ENCODE measurements at regions not wholly inside any gene's neighbourhood (a gene's known extent, or its start where the extent isn't known, plus 50 kb on each side); places are given as distances from the start of the nearest gene placed in this dataset.
"Not testable (repeated sequence)": the region's sequence is repeated elsewhere in the genome, so short reads cannot be mapped to it uniquely, and the experiment has no call there.

GRCh38 chr7:65800890-65801341 lies 72.0 kb upstream of the VKORC1L1 start:
- Mint-ChIP-seq H3K4me3 (ENCODE audit: unreplicated experiment) (no peak overlapping the region), H3K36me3 (ENCODE audit: insufficient read depth, unreplicated experiment) (peaks cover 11% of the 10 kb centered on the region), H3K27ac (ENCODE audit: low read depth, unreplicated experiment) (no peak overlapping the region), H3K9me3 (ENCODE audit: unreplicated experiment) (no peaks in the 10 kb centered on the region), H3K27me3 (ENCODE audit: insufficient read depth, unreplicated experiment) (no peaks in the 10 kb centered on the region), H3K4me1 (ENCODE audit: insufficient read depth, unreplicated experiment) (peaks cover 7% of the 10 kb centered on the region)
- intact Hi-C loops (cut with micrococcal nuclease) = no loop called here
- ChIA-PET CTCF (no interaction called here), POLR2A (no interaction called here)
- no TSS peak for BruUV-seq (replicated peaks)
- DNase-seq (ENCODE audit: unreplicated experiment) = no peak
- no peak for TF ChIP-seq CTCF (IDR thresholded peaks at IDR 0.05; ENCODE audit: unreplicated experiment)

DNA sequence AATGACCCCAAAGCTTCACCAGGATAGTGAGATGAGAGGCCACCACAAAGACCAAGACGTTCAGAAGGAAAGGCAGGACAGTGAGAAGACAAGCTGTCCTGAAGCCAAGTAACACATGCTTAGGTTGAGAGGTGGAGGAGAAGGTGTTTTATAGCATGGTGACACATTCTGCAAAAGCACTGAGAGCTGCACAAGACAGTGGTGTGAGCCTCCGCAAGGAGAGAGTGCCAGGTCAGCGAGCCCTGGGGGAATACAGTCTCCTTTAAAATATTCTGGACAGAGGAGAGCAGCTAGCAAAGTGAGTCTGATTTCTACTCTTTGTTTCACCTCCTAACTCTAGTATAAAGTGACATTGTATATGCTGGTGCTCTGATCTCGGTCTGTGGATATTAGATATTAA lies 68.0 kb upstream of the VKORC1L1 start:
- ChIA-PET CTCF (no interaction called here), POLR2A (no interaction called here)
- Mint-ChIP-seq H3K4me1 (ENCODE audit: insufficient read depth, unreplicated experiment) (no peaks in the 10 kb centered on the region), H3K4me3 (ENCODE audit: unreplicated experiment) (no peak overlapping the region), H3K27me3 (ENCODE audit: insufficient read depth, unreplicated experiment) (no peaks in the 10 kb centered on the region), H3K27ac (ENCODE audit: low read depth, unreplicated experiment) (no peak overlapping the region), H3K36me3 (ENCODE audit: insufficient read depth, unreplicated experiment) (peaks cover 28% of the 10 kb centered on the region), H3K9me3 (ENCODE audit: unreplicated experiment) (peaks cover 8% of the 10 kb centered on the region)
- no peak for DNase-seq (ENCODE audit: unreplicated experiment)
- intact Hi-C loops (cut with micrococcal nuclease) = no loop called here
- no TSS peak for BruUV-seq (replicated peaks)
- TF ChIP-seq CTCF (IDR thresholded peaks at IDR 0.05; ENCODE audit: unreplicated experiment) = no peak

DNA sequence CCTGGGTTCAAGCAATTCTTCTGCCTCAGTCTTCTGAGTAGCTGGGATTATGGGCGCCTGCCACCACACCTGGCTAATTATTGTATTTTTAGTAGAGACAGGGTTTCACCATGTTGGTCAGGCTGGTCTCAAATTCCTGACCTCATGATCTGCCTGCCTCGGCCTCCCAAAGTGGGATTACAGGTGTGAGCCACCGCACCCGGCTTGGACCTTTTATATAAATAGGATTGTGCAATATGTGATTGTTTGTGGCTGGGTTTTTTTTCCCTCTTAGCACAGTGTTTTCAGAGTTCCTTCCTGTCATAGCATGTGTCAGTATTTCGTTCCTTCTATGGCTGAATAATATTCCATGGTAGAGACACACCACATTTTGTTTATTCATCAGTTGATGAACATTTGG lies 65.8 kb upstream of the VKORC1L1 start:
- H3K9me3 Mint-ChIP-seq (ENCODE audit: unreplicated experiment); H3K27ac Mint-ChIP-seq (ENCODE audit: low read depth, unreplicated experiment); H3K4me1 Mint-ChIP-seq (ENCODE audit: insufficient read depth, unreplicated experiment); CTCF ChIA-PET; intact Hi-C loops (cut with micrococcal nuclease); BruUV-seq (replicated peaks); POLR2A ChIA-PET; DNase-seq (ENCODE audit: unreplicated experiment); H3K4me3 Mint-ChIP-seq (ENCODE audit: unreplicated experiment); H3K27me3 Mint-ChIP-seq (ENCODE audit: insufficient read depth, unreplicated experiment): not testable (repeated sequence)
- H3K36me3 Mint-ChIP-seq (ENCODE audit: insufficient read depth, unreplicated experiment) = peaks cover 21% of the 10 kb centered on the region

DNA sequence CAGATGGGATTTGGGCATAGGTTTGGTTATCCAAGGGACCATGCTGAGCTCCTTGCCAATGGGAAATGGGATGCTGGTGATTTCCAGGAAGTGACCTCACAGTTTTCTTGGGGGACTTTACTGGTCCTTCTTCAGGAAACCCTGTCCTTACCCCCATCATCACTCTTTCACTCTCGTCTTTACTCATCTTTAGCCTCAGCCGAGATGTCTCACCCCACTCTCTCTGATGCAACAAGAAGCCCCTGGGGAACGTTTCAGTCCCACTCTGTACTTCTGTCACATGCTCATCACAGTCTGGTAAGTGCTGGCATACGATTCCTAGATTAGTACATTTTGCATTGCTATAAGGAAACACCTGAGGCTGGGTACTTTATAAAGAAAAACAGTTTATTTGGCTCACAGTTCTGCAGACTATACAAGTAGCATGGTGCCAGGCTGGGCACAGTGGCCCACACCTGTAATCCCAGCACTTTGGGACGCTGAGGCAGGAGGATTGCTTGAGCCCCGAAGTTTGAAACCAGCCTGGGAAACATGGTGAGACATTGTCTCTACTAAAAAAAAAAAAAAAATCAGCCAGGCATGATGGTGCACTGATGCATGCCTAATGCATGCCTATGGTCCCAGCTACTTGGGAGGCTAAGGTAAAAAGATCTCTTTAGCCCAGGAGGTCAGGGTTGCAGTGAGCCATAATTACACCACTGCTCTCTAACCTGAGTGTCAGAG lies 63.5 kb upstream of the VKORC1L1 start:
- Mint-ChIP-seq H3K36me3 (ENCODE audit: insufficient read depth, unreplicated experiment) (peaks cover 21% of the 10 kb centered on the region), H3K4me1 (ENCODE audit: insufficient read depth, unreplicated experiment) (no peaks in the 10 kb centered on the region), H3K27me3 (ENCODE audit: insufficient read depth, unreplicated experiment) (no peaks in the 10 kb centered on the region), H3K9me3 (ENCODE audit: unreplicated experiment) (peaks cover 8% of the 10 kb centered on the region), H3K27ac (ENCODE audit: low read depth, unreplicated experiment) (no peak overlapping the region), H3K4me3 (ENCODE audit: unreplicated experiment) (no peak overlapping the region)
- POLR2A ChIA-PET = no interaction called here
- DNase-seq (ENCODE audit: unreplicated experiment) = no peak
- intact Hi-C loops (cut with micrococcal nuclease) = no loop called here
- CTCF ChIA-PET = no interaction called here
- TF ChIP-seq CTCF (IDR thresholded peaks at IDR 0.05; ENCODE audit: unreplicated experiment) = no peak
- no TSS peak for BruUV-seq (replicated peaks)

GRCh38 chr7:65809982-65810288 lies 62.9 kb upstream of the VKORC1L1 start:
- Mint-ChIP-seq H3K9me3 (ENCODE audit: unreplicated experiment) (peaks cover 8% of the 10 kb centered on the region), H3K27ac (ENCODE audit: low read depth, unreplicated experiment) (no peak overlapping the region), H3K4me1 (ENCODE audit: insufficient read depth, unreplicated experiment) (no peaks in the 10 kb centered on the region), H3K27me3 (ENCODE audit: insufficient read depth, unreplicated experiment) (no peaks in the 10 kb centered on the region), H3K4me3 (ENCODE audit: unreplicated experiment) (no peak overlapping the region), H3K36me3 (ENCODE audit: insufficient read depth, unreplicated experiment) (peaks cover 21% of the 10 kb centered on the region)
- ChIA-PET CTCF (no interaction called here), POLR2A (no interaction called here)
- no peak for TF ChIP-seq CTCF (IDR thresholded peaks at IDR 0.05; ENCODE audit: unreplicated experiment)
- no peak for DNase-seq (ENCODE audit: unreplicated experiment)
- intact Hi-C loops (cut with micrococcal nuclease) = no loop called here
- BruUV-seq (replicated peaks) = no TSS peak
